ENCODE measurements at regions not wholly inside any gene's neighbourhood (a gene's known extent, or its start where the extent isn't known, plus 50 kb on each side); places are given as distances from the start of the nearest gene placed in this dataset.

- TF ChIP-seq CTCF (conservative IDR thresholded peaks at IDR 0.05; ENCODE audit: low read depth in 2 of 2) (no peak), EZH2phosphoT487 (IDR thresholded peaks at IDR 0.05; ENCODE audit: unreplicated experiment) (no peak), JUNB (IDR thresholded peaks at IDR 0.05; ENCODE audit: unreplicated experiment) (no peak), REST (IDR thresholded peaks at IDR 0.05; ENCODE audit: unreplicated experiment) (no peak), EZH2 (IDR thresholded peaks at IDR 0.05; ENCODE audit: low read depth, unreplicated experiment) (no peak)
Measured at GRCh38 chr13:104466016-104466415, 1399.8 kb upstream of the SLC10A2 start.

All from GM23338 (cell line).